ENCODE measurements at regions not wholly inside any gene's neighbourhood (a gene's known extent, or its start where the extent isn't known, plus 50 kb on each side); places are given as distances from the start of the nearest gene placed in this dataset.

DNA sequence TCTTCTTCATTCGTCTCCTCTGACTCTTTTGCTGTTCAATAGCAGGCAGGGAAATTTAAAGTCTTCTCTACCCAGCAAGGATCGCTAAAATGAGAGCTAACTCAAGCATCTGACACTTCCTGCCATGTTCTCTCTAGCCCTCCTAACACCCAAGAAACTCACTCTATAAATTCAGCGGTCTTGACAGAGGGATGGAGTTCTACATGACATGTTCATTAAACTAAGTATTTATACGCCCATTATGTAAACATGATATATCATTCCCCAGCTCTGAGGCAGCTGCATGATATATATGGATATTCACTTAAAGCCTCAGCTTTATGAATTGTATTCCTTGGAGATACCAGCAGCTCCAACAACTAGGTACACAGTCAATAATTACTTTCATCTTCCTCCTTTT, 231.0 kb downstream of the METTL4 start:
- no peak overlapping the region for H3K4me3 ChIP-seq (ENCODE audit: low read depth, low read length)
- no peak for DNase-seq (ENCODE audit: low read depth)
- TF ChIP-seq, protein P1, sequence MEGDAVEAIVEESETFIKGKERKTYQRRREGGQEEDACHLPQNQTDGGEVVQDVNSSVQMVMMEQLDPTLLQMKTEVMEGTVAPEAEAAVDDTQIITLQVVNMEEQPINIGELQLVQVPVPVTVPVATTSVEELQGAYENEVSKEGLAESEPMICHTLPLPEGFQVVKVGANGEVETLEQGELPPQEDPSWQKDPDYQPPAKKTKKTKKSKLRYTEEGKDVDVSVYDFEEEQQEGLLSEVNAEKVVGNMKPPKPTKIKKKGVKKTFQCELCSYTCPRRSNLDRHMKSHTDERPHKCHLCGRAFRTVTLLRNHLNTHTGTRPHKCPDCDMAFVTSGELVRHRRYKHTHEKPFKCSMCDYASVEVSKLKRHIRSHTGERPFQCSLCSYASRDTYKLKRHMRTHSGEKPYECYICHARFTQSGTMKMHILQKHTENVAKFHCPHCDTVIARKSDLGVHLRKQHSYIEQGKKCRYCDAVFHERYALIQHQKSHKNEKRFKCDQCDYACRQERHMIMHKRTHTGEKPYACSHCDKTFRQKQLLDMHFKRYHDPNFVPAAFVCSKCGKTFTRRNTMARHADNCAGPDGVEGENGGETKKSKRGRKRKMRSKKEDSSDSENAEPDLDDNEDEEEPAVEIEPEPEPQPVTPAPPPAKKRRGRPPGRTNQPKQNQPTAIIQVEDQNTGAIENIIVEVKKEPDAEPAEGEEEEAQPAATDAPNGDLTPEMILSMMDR (IDR thresholded peaks at IDR 0.05; ENCODE audit: insufficient read depth, low read depth, low read length): no peak

DNA sequence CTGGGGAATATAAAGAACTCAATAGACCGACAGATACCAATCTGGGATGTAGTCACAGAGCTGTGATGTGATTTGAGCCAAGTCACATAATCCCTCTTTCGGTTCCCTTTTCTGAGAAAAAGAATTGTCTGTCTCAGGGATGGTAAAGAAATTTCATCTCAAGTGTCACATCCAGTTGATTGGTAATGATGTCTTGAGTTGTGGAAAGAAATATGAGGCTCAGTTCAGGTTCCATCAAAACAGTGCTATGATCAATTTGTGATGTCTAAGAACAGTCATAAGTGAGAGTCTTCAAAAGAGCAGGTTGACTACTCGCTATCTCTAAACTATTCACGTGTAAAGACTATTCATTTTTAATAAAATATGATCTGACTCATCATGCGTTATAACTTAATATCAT, 223.3 kb downstream of the METTL4 start:
- TF ChIP-seq, protein P1 (IDR thresholded peaks at IDR 0.05; ENCODE audit: insufficient read depth, low read depth, low read length): no peak
- H3K4me3 ChIP-seq (ENCODE audit: low read depth, low read length): no peak overlapping the region
- no peak for DNase-seq (ENCODE audit: low read depth)

DNA sequence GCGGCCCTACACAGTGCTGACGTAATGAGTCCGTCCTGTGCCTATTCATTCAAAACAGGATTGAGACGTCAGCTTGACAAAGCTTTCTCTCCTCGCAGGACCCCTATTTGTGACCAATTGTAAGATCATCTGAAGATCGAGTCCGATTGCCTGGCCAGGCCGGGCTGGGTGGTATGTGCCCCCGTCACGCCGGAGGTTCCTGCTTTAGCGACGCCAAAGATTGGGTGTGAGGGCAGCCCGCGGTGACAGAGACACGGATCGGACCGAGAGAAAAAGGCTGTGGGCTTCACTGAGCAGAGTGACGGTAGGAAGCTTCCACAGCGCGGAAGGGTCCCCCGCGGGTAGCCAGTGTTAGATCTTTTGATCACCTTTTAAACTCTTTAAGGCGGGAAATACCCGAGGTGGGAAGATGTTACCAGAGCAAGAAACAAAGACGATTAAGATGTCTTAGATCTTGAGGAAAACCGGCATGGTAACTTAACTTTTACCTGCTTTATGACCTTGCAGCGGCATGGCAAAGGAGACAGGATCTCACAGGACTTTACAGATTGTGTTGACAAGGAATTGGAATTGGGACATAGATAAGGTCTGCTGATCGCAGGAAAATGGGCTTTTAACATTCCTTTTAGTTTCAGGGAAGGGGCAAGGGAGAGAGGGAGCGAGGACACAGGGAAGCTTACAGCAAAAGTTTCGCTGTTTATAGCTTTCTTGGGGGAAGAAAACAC, 220.0 kb downstream of the METTL4 start:
- no peak for DNase-seq (ENCODE audit: low read depth)
- TF ChIP-seq, protein P1 (IDR thresholded peaks at IDR 0.05; ENCODE audit: insufficient read depth, low read depth, low read length): no peak
- no peak overlapping the region for H3K4me3 ChIP-seq (ENCODE audit: low read depth, low read length)

DNA sequence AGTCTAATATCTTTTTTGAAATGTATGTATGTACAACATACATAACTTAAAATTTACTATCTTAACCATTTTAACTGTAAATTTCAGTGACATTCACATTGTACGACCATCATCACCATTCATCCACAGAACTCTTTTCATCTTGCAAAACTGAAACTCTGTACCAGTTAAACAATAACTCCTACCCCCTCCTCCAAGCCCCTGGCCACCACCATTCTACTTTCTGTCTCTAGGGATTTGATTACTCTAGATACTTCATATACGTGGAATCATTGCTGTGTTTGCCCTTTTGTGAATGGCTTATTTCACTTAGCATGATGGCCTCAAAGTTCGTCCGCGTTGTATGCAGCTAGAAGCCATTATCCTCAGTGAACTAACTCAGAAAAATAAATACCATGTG, 217.0 kb downstream of the METTL4 start:
- H3K4me3 ChIP-seq (ENCODE audit: low read depth, low read length): no peak overlapping the region
- DNase-seq (ENCODE audit: low read depth): no peak
- TF ChIP-seq, protein P1 (IDR thresholded peaks at IDR 0.05; ENCODE audit: insufficient read depth, low read depth, low read length): no peak

DNA sequence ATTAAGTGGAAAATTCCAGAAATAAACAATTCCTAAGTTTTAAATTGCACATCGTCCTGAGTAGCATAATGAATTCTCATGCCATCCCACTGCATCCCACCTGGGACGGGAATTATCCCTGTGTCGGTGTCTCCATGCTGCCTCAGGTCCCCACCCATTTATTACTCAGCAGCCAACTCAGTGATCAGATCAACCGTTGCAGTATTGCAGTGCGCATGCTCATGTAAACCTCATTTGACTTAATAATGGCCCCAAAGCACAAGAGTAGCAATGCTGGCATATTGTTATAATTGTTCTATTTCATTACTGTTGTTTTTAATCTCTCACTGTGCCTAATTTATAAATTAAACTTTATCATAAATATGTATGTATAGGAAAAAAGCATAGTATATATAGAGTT, 214.4 kb downstream of the METTL4 start:
- H3K4me3 ChIP-seq (ENCODE audit: low read depth, low read length): no peak overlapping the region
- no peak for DNase-seq (ENCODE audit: low read depth)
- TF ChIP-seq, protein P1 (IDR thresholded peaks at IDR 0.05; ENCODE audit: insufficient read depth, low read depth, low read length): no peak

DNA sequence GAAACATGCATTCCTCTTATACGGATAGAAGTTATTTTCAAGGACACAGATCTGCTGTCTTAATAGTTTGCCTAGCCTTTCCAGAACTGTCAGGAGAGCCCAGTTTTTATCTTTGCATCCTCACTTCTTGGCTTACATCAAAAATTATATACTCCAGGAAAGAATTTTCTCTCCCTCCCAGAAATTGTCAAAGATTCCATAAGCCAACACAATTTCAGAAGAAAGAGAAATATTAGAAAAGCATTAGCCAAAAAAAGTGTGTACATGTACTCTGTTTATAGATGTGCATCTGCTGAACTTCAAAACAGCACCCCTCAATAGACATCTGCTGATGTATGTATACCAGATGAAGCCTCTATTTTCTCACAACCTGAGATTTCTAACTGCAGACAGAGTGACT, 210.4 kb downstream of the METTL4 start:
- DNase-seq (ENCODE audit: low read depth): no peak
- TF ChIP-seq, protein P1 (IDR thresholded peaks at IDR 0.05; ENCODE audit: insufficient read depth, low read depth, low read length): no peak
- H3K4me3 ChIP-seq (ENCODE audit: low read depth, low read length): no peak overlapping the region

DNA sequence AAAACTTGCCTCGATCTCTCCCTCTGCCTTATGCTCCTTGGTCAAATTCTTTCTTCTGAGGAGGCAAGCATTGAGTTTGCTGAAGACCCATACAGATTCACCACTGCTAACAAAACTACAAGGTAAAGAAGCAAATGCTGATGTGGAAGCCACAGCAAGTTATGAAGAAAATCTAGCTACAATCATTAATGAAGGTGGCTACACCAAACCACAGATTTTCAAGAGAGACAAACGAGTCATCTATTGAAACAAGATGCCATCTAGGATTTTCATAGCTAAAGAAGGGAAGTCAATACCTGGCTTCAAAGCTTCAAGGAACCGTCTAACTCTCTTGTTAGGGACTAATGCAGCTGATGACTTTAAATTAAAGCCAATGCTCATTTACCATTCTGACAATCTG, 203.2 kb downstream of the METTL4 start:
- TF ChIP-seq, protein P1 (IDR thresholded peaks at IDR 0.05; ENCODE audit: insufficient read depth, low read depth, low read length): no peak
- DNase-seq (ENCODE audit: low read depth): no peak
- H3K4me3 ChIP-seq (ENCODE audit: low read depth, low read length): no peak overlapping the region

Data from fibroblast of villous mesenchyme (primary cell).